PFSK-1 (cell line): ENCODE measurements at regions not wholly inside any gene's neighbourhood (a gene's known extent, or its start where the extent isn't known, plus 50 kb on each side); places are given as distances from the start of the nearest gene placed in this dataset.

Experiments used
- FOXP2 ChIP-seq: optimal IDR thresholded peaks from 2 replicates; pipeline ENCODE3; 2011; ENCODE audit warnings: borderline replicate concordance, control low read depth, inconsistent platforms; ENCODE audit not compliant: insufficient read depth; ENCODE audit errors: extremely low read length, extremely low read depth
- POLR2AphosphoS5 ChIP-seq: IDR thresholded peaks from 2 replicates; pipeline ENCODE4 v1.6.1; 2012; ENCODE audit warnings: low read depth, mild to moderate bottlenecking, control low read depth, low read length, moderate library complexity
- SIN3A ChIP-seq: IDR thresholded peaks from 2 replicates; pipeline ENCODE4 v1.6.1; 2012; ENCODE audit warnings: mild to moderate bottlenecking, low read length, moderate library complexity, borderline replicate concordance; ENCODE audit not compliant: insufficient read depth
- TAF1 ChIP-seq: IDR thresholded peaks from 2 replicates; pipeline ENCODE4 v1.6.1; 2012; ENCODE audit warnings: low read length, control low read depth, borderline replicate concordance; ENCODE audit not compliant: insufficient read depth
- TF ChIP-seq, protein P1 (sequence below), 2 experiments: IDR thresholded peaks; 2 replicates each; pipeline versions ENCODE4 v1.6.1 to v1.8.0; 2011 to 2012; ENCODE audit warnings: low read depth in 2 of 2, low read length in 2 of 2, control low read depth in 1 of 2, inconsistent platforms in 1 of 2, mild to moderate bottlenecking in 1 of 2, moderate library complexity in 1 of 2; ENCODE audit not compliant: insufficient read depth in 1 of 2

DNA sequence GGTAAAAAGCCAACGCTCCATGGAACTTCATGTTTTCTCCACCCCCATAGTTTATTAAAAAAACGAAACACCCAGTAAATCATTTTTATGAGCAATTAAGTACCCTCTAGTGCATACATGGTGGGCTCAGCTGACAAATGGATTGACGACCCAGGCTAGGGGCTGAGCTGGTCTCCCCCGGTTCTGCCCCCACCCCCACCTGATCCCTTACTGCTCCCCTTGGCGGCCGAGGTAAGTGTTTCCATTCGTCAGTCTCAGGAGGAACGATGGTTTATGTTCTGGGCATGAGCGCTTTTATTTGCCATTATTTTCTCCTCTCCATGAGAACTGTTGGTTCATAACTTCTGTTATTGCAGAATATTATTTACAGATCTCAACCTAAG, 233.9 kb upstream of the C1orf174 start:
- TF ChIP-seq FOXP2, result no peak
- TF ChIP-seq POLR2AphosphoS5, result no peak
- TF ChIP-seq TAF1, result no peak
- no peak for TF ChIP-seq SIN3A
- TF ChIP-seq, protein P1, sequence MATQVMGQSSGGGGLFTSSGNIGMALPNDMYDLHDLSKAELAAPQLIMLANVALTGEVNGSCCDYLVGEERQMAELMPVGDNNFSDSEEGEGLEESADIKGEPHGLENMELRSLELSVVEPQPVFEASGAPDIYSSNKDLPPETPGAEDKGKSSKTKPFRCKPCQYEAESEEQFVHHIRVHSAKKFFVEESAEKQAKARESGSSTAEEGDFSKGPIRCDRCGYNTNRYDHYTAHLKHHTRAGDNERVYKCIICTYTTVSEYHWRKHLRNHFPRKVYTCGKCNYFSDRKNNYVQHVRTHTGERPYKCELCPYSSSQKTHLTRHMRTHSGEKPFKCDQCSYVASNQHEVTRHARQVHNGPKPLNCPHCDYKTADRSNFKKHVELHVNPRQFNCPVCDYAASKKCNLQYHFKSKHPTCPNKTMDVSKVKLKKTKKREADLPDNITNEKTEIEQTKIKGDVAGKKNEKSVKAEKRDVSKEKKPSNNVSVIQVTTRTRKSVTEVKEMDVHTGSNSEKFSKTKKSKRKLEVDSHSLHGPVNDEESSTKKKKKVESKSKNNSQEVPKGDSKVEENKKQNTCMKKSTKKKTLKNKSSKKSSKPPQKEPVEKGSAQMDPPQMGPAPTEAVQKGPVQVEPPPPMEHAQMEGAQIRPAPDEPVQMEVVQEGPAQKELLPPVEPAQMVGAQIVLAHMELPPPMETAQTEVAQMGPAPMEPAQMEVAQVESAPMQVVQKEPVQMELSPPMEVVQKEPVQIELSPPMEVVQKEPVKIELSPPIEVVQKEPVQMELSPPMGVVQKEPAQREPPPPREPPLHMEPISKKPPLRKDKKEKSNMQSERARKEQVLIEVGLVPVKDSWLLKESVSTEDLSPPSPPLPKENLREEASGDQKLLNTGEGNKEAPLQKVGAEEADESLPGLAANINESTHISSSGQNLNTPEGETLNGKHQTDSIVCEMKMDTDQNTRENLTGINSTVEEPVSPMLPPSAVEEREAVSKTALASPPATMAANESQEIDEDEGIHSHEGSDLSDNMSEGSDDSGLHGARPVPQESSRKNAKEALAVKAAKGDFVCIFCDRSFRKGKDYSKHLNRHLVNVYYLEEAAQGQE (IDR thresholded peaks at IDR 0.05; ENCODE audit: insufficient read depth in 1 of 2, low read depth in 2 of 2, low read length in 2 of 2), result no peak

DNA sequence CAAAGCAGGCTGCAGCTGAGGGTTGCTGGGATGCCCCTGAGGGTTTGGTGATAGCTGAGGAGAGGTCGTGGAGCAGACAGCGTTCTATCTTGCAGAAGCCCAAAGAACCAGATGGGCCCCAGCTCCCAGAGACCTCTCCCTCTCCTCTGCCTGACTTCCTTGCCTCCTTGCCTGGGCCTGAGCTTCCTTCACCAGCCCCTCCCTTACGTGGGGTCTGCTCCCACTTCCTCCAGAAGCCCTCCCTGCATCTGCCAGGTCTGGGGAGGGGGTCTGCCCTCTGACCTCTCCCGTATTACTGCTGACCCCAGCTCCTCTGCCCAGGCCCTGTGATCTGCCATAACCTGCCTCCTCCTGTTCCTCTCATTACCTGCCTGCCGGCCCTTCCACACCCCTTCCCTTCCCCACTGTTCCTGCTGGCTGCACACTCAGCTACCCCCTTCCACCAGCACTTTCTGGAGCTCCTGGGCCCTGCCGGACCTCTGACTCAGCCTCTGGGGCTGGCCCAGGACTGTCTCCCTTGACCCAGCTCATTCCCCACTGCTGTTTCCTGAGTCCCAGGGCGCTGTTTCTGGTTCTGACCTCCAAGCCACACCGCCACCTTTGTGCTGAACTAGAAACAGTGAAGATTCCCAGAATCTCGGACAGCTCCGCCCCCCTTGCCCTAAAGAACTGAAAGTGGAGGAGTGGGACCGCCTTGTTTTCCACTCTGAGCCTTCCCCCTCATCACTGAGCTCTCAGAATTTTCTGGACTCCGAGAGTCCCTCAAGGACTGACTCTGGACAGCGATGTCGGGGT, 237.7 kb upstream of the C1orf174 start:
- TF ChIP-seq FOXP2 (no peak), SIN3A (no peak), POLR2AphosphoS5 (no peak), TAF1 (no peak)
- TF ChIP-seq, protein P1 (IDR thresholded peaks at IDR 0.05; ENCODE audit: insufficient read depth in 1 of 2, low read depth in 2 of 2, low read length in 2 of 2), result no peak

DNA sequence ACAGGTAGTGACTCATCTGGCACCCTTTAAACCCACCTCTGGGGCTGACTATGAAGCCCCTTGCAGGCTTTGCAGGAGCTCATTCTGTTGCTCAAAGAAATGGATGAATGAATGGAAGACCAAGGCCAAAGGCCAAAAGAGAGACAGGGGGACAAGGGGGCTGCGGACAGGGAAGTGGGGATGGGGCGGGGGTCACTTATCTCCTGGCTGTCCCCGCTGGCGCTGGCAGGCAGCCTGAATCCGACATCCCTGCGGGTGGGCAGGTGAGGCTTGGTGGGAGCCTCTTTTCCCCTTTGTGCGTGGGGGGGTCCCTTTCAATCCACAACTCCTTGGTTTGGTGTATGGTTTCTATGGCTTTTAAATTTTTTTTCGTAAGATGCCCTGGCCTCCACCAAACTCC, 239.6 kb upstream of the C1orf174 start:
- no peak for TF ChIP-seq POLR2AphosphoS5
- TF ChIP-seq, protein P1 (IDR thresholded peaks at IDR 0.05; ENCODE audit: insufficient read depth in 1 of 2, low read depth in 2 of 2, low read length in 2 of 2), result no peak
- no peak for TF ChIP-seq TAF1
- no peak for TF ChIP-seq SIN3A
- no peak for TF ChIP-seq FOXP2

DNA sequence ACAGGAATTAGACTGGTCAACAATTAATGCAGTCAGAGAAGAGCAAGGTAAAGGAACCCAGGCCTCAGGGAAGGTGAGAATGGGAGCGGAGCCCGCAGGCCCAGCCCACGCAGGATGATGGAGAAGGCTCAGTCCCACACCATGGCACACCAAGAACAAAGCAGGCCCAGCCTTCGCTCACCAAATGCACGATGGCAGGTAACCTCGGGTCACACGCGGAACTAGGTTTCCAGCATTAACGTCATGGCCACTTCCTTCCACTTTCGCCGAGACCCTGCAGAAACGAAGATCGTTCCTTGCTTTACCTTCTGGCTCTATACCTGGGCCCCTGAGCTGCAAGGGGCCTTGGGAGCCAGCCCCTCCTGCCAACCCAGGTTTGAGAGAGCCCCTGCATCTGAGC, 240.2 kb upstream of the C1orf174 start:
- TF ChIP-seq, protein P1 (IDR thresholded peaks at IDR 0.05; ENCODE audit: insufficient read depth in 1 of 2, low read depth in 2 of 2, low read length in 2 of 2), result no peak
- TF ChIP-seq SIN3A (no peak), FOXP2 (no peak), TAF1 (no peak), POLR2AphosphoS5 (no peak)

DNA sequence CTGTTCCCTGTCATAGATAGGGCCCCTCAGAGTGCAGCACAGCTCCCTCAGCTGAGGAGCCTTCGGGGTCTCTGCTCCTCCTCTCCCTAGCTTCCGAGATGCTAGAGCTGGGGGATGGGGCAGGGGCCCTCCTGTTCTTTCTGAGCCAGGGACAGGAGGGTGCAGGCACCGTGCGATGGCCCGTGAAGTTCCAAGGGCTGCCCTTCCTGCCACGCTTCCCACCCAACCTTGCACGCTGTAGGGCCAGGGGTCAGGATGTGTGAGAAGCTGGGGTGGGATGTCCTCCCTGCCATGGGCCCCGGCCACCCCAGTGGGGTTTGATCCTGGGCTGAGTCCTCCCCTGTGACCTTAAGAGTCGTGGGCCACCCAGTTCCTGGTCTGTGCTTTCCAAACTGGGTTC, 240.7 kb upstream of the C1orf174 start:
- TF ChIP-seq SIN3A (no peak), TAF1 (no peak), FOXP2 (no peak), POLR2AphosphoS5 (no peak)
- TF ChIP-seq, protein P1 (IDR thresholded peaks at IDR 0.05; ENCODE audit: insufficient read depth in 1 of 2, low read depth in 2 of 2, low read length in 2 of 2), result no peak
